NCI-H460 (cell line): ENCODE measurements at regions not wholly inside any gene's neighbourhood (a gene's known extent, or its start where the extent isn't known, plus 50 kb on each side); places are given as distances from the start of the nearest gene placed in this dataset.

ENCODE experiments used
- DNase-seq: peaks from one replicate; pipeline ENCODE4 v3.0.0-alpha.2; 2016; ENCODE audit warnings: low read depth; ENCODE audit errors: extremely low read depth

DNA sequence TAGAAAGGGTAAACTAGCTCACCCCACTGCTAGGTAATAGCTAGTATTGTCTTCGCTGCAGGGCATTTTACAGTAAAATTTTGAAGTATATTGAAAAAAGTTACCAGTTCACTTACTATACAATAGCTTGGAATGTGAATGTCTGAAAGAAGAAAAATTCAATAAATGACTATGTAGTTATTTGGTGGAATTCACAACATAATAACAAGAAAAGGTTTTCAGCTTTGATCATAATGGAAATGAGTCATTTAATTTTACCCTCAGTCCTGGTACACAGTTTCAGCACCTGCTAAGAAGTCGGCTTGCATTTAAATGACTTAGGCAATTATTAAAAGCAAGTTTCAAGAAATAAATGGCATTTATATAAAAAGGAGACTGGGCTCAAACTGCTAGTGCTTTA lies 90.4 kb downstream of the NUP35 start:
- no peak for DNase-seq

DNA sequence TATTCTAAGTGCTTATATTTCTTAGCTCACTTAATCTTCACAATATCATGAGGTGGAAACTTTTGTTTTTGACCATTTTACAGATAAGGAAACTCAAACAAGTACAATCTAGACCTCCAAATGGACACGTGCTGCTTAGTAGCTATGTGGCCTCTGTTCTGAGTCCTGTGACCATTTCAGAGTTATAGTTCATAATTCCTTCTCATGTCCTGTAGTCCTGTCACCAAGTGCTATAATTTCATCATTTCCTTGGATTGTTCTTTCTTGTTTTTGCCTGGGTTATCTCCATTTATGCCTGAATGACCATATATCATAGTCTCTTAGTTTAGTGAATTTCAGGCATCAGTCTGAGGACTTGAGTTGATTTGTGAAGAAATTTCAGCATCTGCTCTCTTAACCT lies 91.7 kb downstream of the NUP35 start:
- no peak for DNase-seq

DNA sequence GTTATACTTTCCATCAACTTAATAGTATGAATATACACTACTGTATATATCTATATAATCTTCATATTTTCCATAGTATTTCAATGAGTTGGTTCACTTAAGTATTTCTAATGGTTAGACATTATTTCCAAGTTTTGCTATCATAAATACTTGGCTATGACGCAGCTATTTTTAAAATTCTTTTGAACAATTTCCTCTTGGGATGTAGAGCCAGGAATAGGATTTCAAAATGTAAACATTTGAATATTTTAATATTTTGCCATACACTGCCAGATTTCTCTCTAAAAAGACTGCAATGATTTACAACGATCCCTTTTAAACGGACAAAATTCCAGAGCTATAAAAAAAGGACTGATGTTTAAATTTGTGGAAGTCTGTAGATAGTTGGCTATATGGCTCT lies 95.6 kb downstream of the NUP35 start:
- no peak for DNase-seq

DNA sequence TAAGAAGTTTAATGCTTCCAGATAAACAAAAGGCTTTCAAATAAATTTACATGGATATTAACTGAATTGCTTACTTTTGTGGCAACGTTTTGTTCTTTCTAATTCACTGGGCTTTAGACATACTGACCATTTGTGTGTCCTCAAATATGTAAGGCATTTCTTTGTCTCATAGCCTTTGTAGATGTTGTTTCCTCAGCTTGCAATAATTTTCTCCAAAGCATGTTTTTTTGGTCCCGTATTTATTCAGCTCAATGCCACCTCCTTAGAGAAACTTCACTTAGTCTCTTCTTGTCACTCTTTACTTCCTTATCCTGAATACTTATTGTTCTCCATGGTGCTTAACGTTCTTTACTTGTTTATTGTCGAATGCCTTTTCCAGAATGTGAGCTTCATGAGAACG lies 98.5 kb downstream of the NUP35 start:
- no peak for DNase-seq

DNA sequence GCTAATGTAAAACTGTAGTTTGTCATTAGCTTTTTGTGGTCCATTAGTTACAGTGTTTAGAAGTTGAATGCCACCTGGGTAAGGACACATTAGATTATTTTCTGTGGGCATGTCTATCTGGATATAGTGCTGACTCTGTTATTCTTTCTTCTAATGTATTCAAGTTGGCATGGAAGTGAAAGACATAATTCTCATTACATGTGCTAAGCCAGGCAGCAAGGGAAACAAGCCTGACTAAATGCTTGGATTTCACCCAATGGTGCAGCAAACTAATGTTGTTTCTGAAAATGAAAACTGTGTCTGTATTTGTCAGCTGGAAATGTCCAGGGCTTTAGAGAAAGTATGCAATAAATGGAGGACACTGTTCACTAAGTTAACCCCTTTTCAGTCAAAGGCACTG lies 100.7 kb downstream of the NUP35 start:
- no peak for DNase-seq

DNA sequence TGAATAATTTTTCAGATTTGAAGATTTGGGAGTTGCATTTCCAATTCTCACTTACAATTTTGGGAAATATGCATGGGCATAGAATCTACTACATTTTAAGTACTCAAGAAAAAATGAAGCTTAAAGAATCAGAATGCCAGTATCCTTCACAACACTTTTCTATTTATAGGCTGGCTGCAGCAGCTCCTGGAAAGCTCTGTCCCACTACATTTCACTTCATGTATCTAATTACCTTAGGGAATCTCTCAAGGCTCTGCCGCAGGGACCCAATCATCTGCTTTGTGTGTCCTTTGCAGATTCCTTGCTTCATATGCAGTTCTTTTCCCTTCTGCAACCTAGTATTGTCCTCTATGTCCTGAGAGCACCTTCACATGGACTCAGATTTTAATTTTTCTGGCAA lies 102.9 kb downstream of the NUP35 start:
- no peak for DNase-seq

DNA sequence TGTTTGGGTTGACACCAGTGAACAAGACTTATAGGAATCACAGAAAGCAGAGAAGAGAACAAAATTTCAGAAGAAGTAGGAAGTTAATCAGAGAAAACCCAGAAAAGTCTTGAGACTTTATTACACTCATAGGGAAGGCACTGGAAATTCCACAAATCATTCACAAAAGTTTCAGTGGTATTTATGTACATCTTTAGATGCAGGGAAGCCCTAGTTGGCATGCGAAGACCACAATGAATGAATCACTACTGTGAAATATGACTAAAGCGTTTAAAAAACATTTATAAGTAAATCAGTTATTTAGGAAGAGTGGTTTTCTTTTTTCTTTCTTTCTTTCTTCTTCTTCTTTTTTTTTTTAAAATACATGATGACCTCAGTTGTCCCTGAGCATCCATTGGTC lies 105.1 kb downstream of the NUP35 start:
- no peak for DNase-seq

DNA sequence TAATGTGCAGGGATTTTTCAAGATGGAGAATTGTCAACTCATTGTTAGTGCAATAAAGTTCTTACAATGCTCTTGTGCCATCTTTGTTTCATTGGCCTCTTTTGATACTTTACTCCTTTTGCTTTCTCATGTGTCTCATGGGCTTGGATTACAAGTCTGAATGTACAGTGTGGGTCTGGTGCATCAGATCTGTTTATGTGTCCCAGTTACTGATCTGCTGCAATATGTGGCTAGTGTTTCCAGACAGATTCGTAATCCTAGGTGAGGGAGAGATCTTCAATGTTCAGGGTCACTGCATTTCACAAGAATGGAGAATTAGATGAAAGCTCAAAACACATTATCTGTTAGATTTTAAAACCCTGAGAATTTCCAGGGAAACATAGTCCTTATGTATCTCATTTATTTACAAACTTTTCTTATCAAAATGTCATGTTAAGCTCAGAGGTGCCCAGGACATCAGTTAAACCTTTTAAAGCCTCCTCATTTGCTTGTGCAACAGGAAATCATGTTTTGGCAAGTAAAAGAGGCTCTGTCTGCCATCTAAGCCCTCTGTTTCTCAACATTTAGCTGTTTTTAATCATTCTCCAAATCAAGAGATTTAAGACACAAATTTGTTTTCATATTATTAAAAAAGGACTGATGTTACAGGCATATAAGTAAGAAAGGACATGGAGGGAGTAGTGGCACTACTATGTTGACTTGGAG lies 108.1 kb downstream of the NUP35 start:
- no peak for DNase-seq

DNA sequence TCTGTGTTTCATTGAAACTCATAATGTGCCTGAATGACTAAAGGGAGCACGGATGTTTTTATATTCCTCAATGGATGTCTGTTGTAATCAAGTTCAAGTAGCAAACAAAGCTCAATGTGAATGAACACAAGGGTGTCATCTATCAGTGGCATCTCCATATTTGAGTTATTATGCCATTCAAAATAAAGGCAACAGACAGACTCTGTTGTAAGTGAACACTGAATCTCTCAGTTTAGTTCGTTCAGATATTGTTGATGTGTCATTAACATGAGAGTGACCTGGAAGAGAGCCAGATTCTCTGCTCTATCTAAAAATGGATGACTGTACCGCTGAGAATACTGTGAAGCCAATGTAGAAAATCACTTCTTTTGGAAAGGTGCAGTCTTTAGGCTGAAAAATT lies 118.7 kb downstream of the NUP35 start:
- no peak for DNase-seq

DNA sequence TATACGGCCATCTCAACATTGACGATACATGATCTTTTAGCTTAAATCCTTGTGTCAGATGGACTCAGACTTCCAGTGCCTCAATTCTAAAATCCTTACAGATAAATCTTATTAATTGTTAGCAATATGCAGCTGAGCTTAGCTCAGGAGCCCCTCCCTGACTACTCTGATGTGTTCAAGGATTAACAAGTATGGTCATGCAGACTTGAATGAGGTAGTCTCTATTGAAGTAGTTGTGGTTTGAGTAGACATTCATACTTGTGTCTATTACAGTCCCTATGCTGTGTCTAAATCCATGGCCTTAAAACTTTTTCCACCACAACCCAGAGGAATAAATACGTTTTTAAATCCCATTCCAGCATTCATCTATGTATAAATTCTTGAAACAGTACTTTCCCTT lies 119.5 kb downstream of the NUP35 start:
- DNase-seq, result no peak

DNA sequence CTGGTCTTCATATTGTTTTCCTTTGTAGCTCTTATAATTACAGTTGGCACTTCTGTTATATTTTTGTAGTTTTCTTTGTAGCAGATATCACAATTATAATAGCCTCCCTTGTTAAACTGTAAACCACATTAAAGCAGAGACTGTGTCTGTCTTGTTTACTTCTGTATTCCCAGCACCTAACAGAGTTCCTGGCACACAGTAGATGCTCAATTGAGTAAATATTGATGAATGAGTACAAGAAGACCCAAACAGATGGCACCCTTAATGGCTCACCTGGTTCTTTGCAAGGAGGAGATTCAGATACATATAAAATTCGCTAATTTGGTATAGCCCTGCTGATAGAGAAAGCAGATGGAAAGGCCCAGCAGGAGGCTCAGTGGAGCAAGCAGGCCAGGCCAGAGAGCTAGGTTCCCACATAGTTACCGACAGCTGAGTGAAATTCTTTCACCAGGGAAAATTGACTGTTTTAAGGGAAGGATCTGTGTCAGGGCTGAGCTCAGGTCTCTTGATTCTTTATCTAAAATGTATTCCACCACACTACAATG lies 120.1 kb downstream of the NUP35 start:
- no peak for DNase-seq

DNA sequence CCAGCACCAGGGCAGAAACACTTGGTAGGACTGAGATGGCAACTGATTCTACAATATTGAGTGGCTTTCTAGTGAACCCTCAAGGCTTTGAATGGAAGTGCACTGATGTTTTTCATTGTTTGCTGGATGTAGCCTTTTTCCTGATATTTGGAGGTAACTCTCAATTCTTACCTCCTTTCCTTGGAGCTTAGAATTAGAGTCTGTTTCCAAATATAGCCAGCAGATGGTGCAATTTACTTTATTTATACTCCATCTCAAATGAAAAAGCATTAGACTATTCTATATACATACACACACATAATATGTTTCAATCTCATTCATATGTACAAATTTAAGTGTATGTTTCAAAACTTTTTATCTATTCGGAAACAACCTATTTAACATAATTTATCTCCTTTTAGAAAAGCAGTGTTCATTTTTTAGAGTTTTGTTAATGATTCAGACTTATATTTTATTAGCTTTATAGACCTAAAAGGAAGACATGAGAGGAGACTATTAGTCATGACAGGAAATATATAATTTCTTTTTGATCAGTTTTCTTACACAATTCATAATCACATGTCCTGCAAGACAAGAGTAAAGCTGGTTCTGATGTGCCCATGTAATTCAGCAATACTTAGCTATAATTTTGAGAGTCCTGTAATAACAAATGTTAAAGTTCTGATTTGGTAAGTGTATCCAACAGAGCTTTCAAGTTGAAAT lies 124.8 kb downstream of the NUP35 start:
- peak; percentile 39 for DNase-seq

DNA sequence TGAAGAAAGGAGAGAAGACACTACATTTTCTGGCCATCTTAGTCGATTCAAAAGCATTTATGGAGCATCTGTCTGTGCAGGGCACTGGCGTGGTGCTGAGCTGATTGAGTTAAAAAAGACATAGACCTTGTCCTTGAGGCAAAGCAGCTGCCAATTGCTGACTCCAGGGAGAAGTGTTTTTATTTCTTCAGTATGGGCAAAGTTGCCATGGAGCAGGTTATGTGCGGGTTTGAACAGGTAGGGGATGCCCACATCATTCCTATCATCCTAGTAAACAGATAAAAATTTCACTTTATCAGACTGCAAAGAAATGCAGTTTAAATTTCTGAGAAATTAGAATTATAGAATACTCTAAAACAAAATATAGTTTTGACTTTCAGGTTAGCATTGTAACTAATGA lies 125.8 kb downstream of the NUP35 start:
- DNase-seq, result no peak

DNA sequence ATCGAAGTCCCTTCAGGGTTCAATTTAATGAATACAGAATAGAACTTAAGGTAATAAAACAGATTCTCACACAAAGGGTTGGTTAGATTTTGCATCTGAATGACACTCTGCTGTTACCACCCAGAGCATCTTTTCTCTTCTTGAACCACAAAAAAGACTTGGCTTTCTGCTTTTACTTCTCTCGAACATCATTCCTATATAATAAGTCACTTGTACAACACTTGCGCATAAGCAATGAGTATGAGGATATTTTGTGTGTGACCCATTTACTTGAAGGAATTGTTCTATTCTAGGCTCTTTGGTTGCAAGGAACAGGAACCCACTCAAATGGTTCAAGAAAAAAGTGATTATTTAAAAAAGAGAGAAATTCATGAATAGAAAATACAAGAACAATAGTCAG lies 126.2 kb downstream of the NUP35 start:
- no peak for DNase-seq

DNA sequence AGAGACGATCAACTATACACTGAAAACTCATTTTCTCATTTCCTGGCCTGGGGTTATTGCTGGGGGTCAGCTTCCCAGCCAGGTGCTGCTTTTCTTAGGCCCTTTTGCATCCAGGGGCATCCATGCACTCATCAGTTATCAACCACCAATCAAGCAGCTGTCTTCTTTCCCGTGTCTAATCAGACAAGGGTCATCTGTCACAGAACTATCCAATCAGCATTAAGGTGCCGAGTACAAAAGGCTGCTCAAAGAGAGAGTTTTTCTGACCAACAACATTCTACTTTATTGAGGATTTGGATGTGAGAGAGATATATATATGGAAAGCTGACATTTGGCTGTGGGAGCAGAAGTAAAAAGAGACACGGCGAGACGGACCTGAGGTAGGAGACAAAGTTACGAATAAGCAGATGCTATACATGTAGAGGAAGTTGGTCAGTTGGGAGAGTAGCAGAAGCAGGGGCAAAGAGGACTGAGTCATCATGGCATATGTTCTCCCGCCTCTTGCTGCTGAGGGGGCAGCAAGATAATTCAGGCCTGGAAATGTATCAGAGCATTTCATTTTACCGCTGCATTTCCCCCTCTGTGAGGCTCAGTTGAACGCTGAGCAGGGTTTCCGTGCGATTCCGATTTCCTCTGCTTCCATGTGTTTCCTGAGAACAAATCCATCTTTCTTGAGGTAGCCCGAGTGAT lies 129.3 kb downstream of the NUP35 start:
- DNase-seq, result no peak

DNA sequence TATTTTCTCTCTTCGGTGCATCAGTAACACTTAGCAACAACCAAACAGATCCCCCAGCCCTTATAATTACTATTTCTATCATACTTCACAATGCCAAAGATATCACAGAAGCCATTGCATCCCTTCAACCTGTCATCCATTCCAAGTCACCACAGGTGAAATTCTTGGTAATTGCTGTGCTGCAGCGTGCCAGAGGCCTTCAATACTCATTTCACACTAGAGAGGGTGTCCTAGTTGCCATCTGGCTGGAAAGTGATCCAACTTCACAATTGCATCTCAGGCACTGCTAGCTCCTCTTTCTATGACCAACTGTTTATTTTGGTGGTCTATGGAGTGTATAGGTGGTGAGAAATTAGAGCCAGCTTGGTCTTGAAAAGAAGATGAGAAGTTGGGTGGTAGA lies 131.2 kb downstream of the NUP35 start:
- DNase-seq, result no peak

DNA sequence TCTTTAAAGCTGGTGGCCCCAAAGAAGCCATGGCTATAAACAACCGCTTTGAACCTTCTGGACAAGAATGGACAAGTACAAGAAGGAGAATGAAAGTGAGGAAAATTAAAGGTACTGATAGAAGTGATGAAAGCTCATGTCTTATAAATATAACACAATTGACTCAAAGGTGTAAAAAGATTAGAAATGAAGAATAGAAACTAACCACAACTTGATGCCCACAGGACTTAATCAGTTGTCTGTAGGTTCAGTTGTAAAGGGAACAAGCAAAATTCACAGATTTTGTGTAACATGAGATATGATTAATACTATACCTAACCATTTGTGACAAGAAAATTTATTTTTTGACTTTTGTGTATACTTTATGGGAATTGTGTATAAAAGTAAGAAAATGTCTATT lies 135.7 kb downstream of the NUP35 start:
- DNase-seq, result no peak

DNA sequence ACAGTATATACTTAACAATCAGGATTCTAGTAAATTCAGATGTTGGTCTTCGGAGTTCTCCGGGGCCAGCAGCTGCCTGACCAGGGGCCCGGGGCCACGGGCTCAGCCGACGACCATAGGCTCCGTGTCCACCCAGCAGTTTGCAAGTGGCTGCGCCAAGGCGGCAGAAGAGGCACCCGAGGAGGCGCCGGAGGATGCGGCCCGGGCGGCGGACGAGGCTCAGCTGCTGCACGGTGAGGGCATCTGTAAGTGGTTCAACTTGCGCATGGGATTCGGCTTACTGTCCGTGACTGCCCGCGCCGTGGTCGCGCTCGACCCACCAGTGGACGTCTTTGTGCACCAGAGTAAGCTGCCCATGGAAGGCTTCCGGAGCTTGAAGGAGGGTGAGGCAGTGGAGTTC lies 136.3 kb downstream of the NUP35 start:
- DNase-seq, result no peak

DNA sequence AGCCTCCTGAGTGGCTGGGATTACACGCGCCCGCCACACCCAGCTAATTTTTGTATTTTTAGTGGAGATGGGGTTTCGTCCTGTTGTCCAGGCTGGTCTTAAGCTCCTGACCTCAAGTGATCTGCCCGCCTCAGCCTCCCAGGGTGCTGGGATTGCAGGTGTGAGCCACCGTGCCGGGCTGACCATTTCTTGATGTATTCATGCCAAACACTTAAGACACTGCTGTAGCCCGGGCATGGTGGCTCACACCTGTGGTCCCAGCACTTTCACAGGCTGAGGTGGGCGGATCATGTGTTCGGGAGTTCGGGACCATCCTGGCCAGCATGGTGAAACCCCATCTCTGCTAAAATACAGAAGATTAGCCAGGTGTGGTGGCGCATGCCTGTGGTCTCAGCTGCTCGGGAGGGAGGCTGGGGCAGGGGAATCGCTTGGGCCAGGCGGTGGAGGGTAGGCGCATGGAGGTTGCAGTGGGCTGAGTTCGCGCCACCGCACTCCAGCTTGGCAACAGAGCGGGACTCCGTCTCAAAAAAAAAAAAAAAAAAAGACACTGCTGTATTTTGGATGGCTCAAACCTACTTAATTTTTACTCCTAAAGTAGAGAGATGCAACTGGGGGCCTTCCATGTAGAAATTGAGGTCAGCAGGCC lies 140.8 kb downstream of the NUP35 start:
- DNase-seq, result no peak

DNA sequence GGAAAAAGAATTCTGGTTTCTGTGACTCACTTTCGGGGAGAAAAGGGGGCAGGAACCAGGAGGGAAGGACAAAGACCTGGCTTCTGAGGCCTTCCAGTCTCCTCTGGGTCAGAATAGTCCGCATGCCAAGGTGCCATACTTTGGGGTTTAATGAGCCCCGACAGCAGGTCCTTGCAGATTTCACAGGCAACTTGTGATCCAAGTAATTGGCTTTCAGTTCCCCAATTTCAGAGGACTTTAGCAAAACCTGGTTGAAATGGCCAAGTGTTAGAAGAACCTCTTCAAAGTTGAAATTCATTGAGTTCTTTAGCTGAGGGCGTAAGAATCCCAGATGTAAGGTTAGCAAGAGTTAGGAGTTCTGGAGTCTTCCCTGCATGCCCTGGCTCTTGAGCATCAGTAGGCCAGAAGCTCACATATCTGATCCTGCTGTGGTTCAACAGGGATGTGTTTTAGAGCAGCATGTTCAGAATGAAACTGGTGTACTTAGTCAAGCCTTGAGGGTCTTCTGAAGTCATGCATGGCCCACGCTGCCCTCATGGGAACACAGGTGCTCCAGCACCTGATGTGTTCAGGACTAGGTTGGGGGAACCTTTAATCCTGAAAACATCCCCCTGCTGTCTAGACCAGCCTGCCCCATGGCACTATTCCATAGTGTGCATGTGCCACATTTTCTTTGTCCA lies 143.0 kb downstream of the NUP35 start:
- DNase-seq, result no peak

DNA sequence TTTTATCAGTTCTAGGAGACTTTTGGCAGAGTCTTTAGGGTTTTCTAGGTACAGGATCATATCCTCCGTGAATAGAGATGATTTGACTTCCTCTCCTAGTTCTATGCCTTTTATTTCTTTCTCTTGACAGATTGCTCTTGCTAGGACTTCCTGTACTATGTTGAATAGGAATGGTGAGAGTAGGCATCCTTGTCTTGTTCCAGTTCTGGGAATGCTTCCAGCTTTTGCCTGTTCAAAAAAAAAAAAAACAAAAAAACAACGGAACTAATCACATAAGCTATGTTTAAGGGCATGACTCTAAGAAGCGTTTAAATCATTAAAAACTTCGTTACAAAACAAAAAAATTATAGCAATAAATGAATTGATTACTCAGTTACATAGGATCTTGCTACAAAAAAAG lies 145.7 kb downstream of the NUP35 start:
- DNase-seq, result no peak
